T-cell (primary cell): ENCODE measurements at regions not wholly inside any gene's neighbourhood (a gene's known extent, or its start where the extent isn't known, plus 50 kb on each side); places are given as distances from the start of the nearest gene placed in this dataset.

ENCODE experiments used
- ATAC-seq, 4 experiments: fragments of 200-7000 bp in 3 of 4; fragments of 150-1000 bp in 1 of 4; cut with Tn5 transposase; replicated peaks in 1 of 4; 1 replicate in 3 of 4; 2 replicates in 1 of 4; pipeline ENCODE4 v1.10.0; 2021; ENCODE audit warnings: moderate library complexity in 3 of 4, mild to moderate bottlenecking in 2 of 4, moderate number of reproducible peaks in 1 of 4
- CTCF ChIA-PET, 2 donors: fragments of 300-600 bp; sonication (Branson Sonifier 250); formaldehyde crosslinking; loops; one replicate each; lab custom pipeline; 2022; ENCODE audit warnings: antibody characterized with exemption in 2 of 2; lab: Charles Lee
- POLR2A ChIA-PET, 2 donors: fragments of 300-600 bp; sonication (Branson Sonifier 250); formaldehyde crosslinking; loops; one replicate each; lab custom pipeline; 2022; ENCODE audit warnings: antibody characterized with exemption in 2 of 2; lab: Charles Lee
- DNase-seq, 35 experiments: peaks; one replicate each; pipeline versions ENCODE4 v3.0.0 to v3.0.0-alpha.2; 2013 to 2023
- H3K27ac ChIP-seq: one replicate; pipeline ENCODE4 v1.5.1; 2013; ENCODE audit warnings: low read length
- H3K27me3 ChIP-seq, 2 experiments: replicated peaks in 1 of 2; 1 replicate in 1 of 2; 2 replicates in 1 of 2; pipeline versions ENCODE4 v1.6.1 to v1.7.0; 2013; ENCODE audit warnings: low read length in 1 of 2, mixed read lengths in 1 of 2; ENCODE audit not compliant: control insufficient read depth in 2 of 2, insufficient read depth in 2 of 2; ENCODE audit errors: extremely low read depth in 1 of 2
- H3K36me3 ChIP-seq, 2 donors: 1 replicate in 1 of 2; 2 replicates in 1 of 2; pipeline versions ENCODE4 v1.6.1 to v1.7.0; 2013; ENCODE audit warnings: low read length in 1 of 2; ENCODE audit not compliant: control insufficient read depth in 2 of 2, insufficient read depth in 1 of 2; ENCODE audit errors: extremely low read depth in 1 of 2
- H3K4me1 ChIP-seq, 2 experiments: 1 replicate in 1 of 2; 2 replicates in 1 of 2; pipeline versions ENCODE4 v1.6.1 to v1.7.0; 2013; ENCODE audit warnings: low read length in 2 of 2, mixed read lengths in 1 of 2; ENCODE audit not compliant: insufficient read depth in 2 of 2, control insufficient read depth in 1 of 2; ENCODE audit errors: extremely low read depth in 1 of 2
- H3K4me3 ChIP-seq, 2 donors: 1 replicate in 1 of 2; 2 replicates in 1 of 2; pipeline versions ENCODE4 v1.5.1 to v1.7.0; 2013; ENCODE audit warnings: mild to moderate bottlenecking in 2 of 2, low read length in 1 of 2, moderate library complexity in 1 of 2; ENCODE audit not compliant: control insufficient read depth in 1 of 2; ENCODE audit errors: extremely low read depth in 1 of 2
- H3K9me3 ChIP-seq: 2 replicates; pipeline ENCODE4 v1.7.0; 2013
- H3K27ac Mint-ChIP-seq, 2 donors: one replicate each; pipeline ENCODE4 v1.8.0; 2020 to 2021; ENCODE audit warnings: mild to moderate bottlenecking in 2 of 2, mixed read lengths in 2 of 2
- H3K27me3 Mint-ChIP-seq, 2 donors: one replicate each; pipeline ENCODE4 v1.8.0; 2021 to 2022; ENCODE audit warnings: mixed read lengths in 2 of 2
- H3K36me3 Mint-ChIP-seq: one replicate; pipeline ENCODE4 v1.8.0; 2021; ENCODE audit warnings: mixed read lengths
- H3K4me1 Mint-ChIP-seq, 3 donors: one replicate each; pipeline ENCODE4 v1.8.0; 2020 to 2022; ENCODE audit warnings: mixed read lengths in 3 of 3, mild to moderate bottlenecking in 1 of 3
- H3K4me3 Mint-ChIP-seq, 3 donors: one replicate each; pipeline ENCODE4 v1.8.0; 2020 to 2022; ENCODE audit warnings: mild to moderate bottlenecking in 3 of 3, mixed read lengths in 3 of 3, moderate library complexity in 3 of 3
- H3K9me3 Mint-ChIP-seq, 3 donors: one replicate each; pipeline ENCODE4 v1.8.0; 2020 to 2022; ENCODE audit warnings: mixed read lengths in 3 of 3
- WGBS: methylation state at CpG from one replicate; pipeline ENCODE4 v1.1.5; 2013; ENCODE audit warnings: missing lambda C conversion rate; ENCODE audit not compliant: insufficient coverage; 5-methylcytosine and 5-hydroxymethylcytosine counted together

DNA sequence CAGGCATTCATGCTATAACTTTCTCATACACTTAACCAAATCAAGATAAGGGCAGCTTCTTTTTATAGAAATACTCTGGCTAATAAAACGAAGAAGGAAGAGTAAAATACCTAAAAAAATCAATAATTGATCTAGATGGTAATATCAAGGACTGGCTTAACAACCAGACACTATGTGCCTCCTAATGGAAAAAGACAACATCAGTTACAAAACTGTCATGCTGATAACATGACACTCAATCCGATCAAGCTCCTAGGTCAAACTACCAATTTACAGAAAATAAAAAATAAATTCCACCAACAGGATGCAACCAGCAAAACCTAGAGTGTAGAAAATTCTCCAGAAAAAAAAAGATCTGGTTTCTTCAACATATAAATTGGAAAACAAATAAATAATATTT is 634.6 kb downstream of the IGSF11 start:
- Mint-ChIP-seq H3K4me1 (no peaks in the 10 kb centered on the region), H3K36me3 (no peaks in the 10 kb centered on the region), H3K4me3 (no peak overlapping the region), H3K27me3 (no peaks in the 10 kb centered on the region), H3K27ac (no peak overlapping the region), H3K9me3 (peaks cover 1 to 13% (median 10%) of the 10 kb centered on the region in 3 donors)
- WGBS: no CpG with 5 or more reads among the region's 2 CpGs
- ChIA-PET CTCF (no interaction called here), POLR2A (no interaction called here)
- Histone ChIP-seq H3K36me3 (no peaks in the 10 kb centered on the region), H3K4me3 (no peak overlapping the region), H3K9me3 (no peaks in the 10 kb centered on the region), H3K27me3 (no peaks in the 10 kb centered on the region), H3K27ac (no peak overlapping the region), H3K4me1 (no peaks in the 10 kb centered on the region)
- DNase-seq (no peak), ATAC-seq (no peak)

GRCh38 chr3:118400886-118401285 is 633.8 kb downstream of the IGSF11 start:
- Histone ChIP-seq H3K27ac (no peak overlapping the region), H3K36me3 (no peaks in the 10 kb centered on the region), H3K9me3 (no peaks in the 10 kb centered on the region), H3K27me3 (no peaks in the 10 kb centered on the region), H3K4me3 (no peak overlapping the region), H3K4me1 (no peaks in the 10 kb centered on the region)
- H3K36me3 Mint-ChIP-seq: no peaks in the 10 kb centered on the region
- no peak overlapping the region for H3K27ac Mint-ChIP-seq
- H3K9me3 Mint-ChIP-seq: peaks cover 5 to 17% (median 5%) of the 10 kb centered on the region in 3 donors
- H3K4me3 Mint-ChIP-seq: no peak overlapping the region
- POLR2A ChIA-PET: no interaction called here
- no peaks in the 10 kb centered on the region for H3K4me1 Mint-ChIP-seq
- DNase-seq (no peak), ATAC-seq (no peak)
- H3K27me3 Mint-ChIP-seq: no peaks in the 10 kb centered on the region
- WGBS: no CpG with 5 or more reads among the region's 1 CpG
- CTCF ChIA-PET: no interaction called here

- ATAC-seq (no peak), DNase-seq (no peak)
- no peaks in the 10 kb centered on the region for H3K27me3 ChIP-seq
- Mint-ChIP-seq H3K4me1 (no peaks in the 10 kb centered on the region), H3K9me3 (peaks cover 5 to 21% (median 5%) of the 10 kb centered on the region in 3 donors), H3K36me3 (no peaks in the 10 kb centered on the region), H3K27ac (no peak overlapping the region), H3K27me3 (no peaks in the 10 kb centered on the region), H3K4me3 (no peak overlapping the region)
- H3K9me3 ChIP-seq: no peaks in the 10 kb centered on the region
- ChIA-PET CTCF (no interaction called here), POLR2A (no interaction called here)
- no peak overlapping the region for H3K27ac ChIP-seq
- no peak overlapping the region for H3K4me3 ChIP-seq
- no peaks in the 10 kb centered on the region for H3K36me3 ChIP-seq
- no peaks in the 10 kb centered on the region for H3K4me1 ChIP-seq
Measured at GRCh38 chr3:118401887-118402286, 632.8 kb downstream of the IGSF11 start.

DNA sequence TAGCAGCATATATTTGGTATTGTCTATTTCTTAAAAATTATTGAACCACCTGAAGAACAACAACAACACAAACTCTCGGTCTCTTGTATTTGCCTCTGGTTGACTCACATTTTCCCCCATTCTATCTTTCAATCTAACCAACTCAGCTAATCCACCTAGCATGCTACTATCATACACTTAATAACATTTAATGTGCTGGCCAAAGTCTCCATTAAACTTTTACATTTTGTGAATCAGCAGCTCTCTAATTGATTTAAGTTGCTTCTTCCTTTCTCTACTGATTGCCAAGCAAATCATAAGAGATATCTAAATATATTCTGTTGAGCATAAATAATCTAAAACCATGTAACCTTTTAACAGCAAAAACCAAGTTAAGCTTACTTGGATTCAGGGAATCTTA is 631.7 kb downstream of the IGSF11 start:
- DNase-seq: no peak

GRCh38 chr3:118406562-118406961 is 628.1 kb downstream of the IGSF11 start:
- DNase-seq (no peak), ATAC-seq (no peak)
- Mint-ChIP-seq H3K4me3 (no peak overlapping the region), H3K27ac (no peak overlapping the region), H3K36me3 (no peaks in the 10 kb centered on the region), H3K9me3 (peaks cover 7 to 21% (median 9%) of the 10 kb centered on the region in 3 donors), H3K27me3 (no peaks in the 10 kb centered on the region), H3K4me1 (no peaks in the 10 kb centered on the region)
- POLR2A ChIA-PET: no interaction called here
- CTCF ChIA-PET: no interaction called here
- H3K9me3 ChIP-seq: no peaks in the 10 kb centered on the region
- no peaks in the 10 kb centered on the region for H3K4me1 ChIP-seq
- no peaks in the 10 kb centered on the region for H3K27me3 ChIP-seq
- H3K36me3 ChIP-seq: no peaks in the 10 kb centered on the region
- no peak overlapping the region for H3K4me3 ChIP-seq
- no peak overlapping the region for H3K27ac ChIP-seq
- no CpG with 5 or more reads among the region's 2 CpGs for WGBS

More for the DNA sequence above, 631.7 kb downstream of the IGSF11 start:
- no peak overlapping the region for H3K27ac ChIP-seq
- no peaks in the 10 kb centered on the region for H3K36me3 Mint-ChIP-seq
- ATAC-seq: no peak
- ChIA-PET POLR2A (no interaction called here), CTCF (interaction anchor here in 1 of 2 donors (0.8 kb wide), 1 partner anchor 11 kb away, joined by 3 read pairs; no protein-coding TSS in a partner anchor)
- H3K4me1 Mint-ChIP-seq: no peaks in the 10 kb centered on the region
- no peaks in the 10 kb centered on the region for H3K9me3 ChIP-seq
- WGBS: 20% methylated on average over 1 of the region's 1 CpG
- H3K4me3 Mint-ChIP-seq: no peak overlapping the region
- no peaks in the 10 kb centered on the region for H3K27me3 Mint-ChIP-seq
- H3K4me1 ChIP-seq: no peaks in the 10 kb centered on the region
- peaks cover 5 to 21% (median 7%) of the 10 kb centered on the region in 3 donors for H3K9me3 Mint-ChIP-seq
- H3K27ac Mint-ChIP-seq: no peak overlapping the region
- H3K36me3 ChIP-seq: no peaks in the 10 kb centered on the region
- H3K4me3 ChIP-seq: no peak overlapping the region
- H3K27me3 ChIP-seq: no peaks in the 10 kb centered on the region

GRCh38 chr3:118408431-118408830 is 626.2 kb downstream of the IGSF11 start:
- Histone ChIP-seq H3K9me3 (no peaks in the 10 kb centered on the region), H3K4me3 (no peak overlapping the region), H3K4me1 (no peaks in the 10 kb centered on the region), H3K36me3 (no peaks in the 10 kb centered on the region), H3K27me3 (no peaks in the 10 kb centered on the region), H3K27ac (no peak overlapping the region)
- H3K27me3 Mint-ChIP-seq: no peaks in the 10 kb centered on the region
- ATAC-seq: no peak
- no peaks in the 10 kb centered on the region for H3K4me1 Mint-ChIP-seq
- no peak overlapping the region for H3K4me3 Mint-ChIP-seq
- peaks cover 9 to 21% (median 10%) of the 10 kb centered on the region in 3 donors for H3K9me3 Mint-ChIP-seq
- H3K36me3 Mint-ChIP-seq: no peaks in the 10 kb centered on the region
- H3K27ac Mint-ChIP-seq: no peak overlapping the region
- no peak for DNase-seq
- CTCF ChIA-PET: no interaction called here
- POLR2A ChIA-PET: no interaction called here

- Mint-ChIP-seq H3K36me3 (no peaks in the 10 kb centered on the region), H3K9me3 (peaks cover 17% of the 10 kb centered on the region in 3 donors), H3K27me3 (no peaks in the 10 kb centered on the region), H3K4me3 (no peak overlapping the region), H3K27ac (no peak overlapping the region), H3K4me1 (no peaks in the 10 kb centered on the region)
- 56% methylated on average over 1 of the region's 1 CpG for WGBS
- Histone ChIP-seq H3K9me3 (no peaks in the 10 kb centered on the region), H3K27me3 (no peaks in the 10 kb centered on the region), H3K27ac (no peak overlapping the region), H3K36me3 (no peaks in the 10 kb centered on the region), H3K4me3 (no peak overlapping the region), H3K4me1 (no peaks in the 10 kb centered on the region)
- ChIA-PET CTCF (no interaction called here), POLR2A (no interaction called here)
- DNase-seq (no peak), ATAC-seq (no peak)
Measured at GRCh38 chr3:118412503-118412902, 622.1 kb downstream of the IGSF11 start.
